Small intestine (tissue), 7 donors: ENCODE measurements at regions not wholly inside any gene's neighbourhood (a gene's known extent, or its start where the extent isn't known, plus 50 kb on each side); places are given as distances from the start of the nearest gene placed in this dataset.

Experiments used
- DNase-seq, 2 donors: peaks; one replicate each; pipeline versions ENCODE4 v3.0.0 to v3.0.0-alpha.2; 2013
- FAIRE-seq: peaks from 2 replicates; lab custom pipeline; 2012; peaks lifted over from hg19 to GRCh38; lab: Jason Lieb, UNC
- H3K27ac ChIP-seq, 3 donors: one replicate each; pipeline ENCODE4 v1.5.1; 2013; ENCODE audit warnings: low read length in 2 of 3, mild to moderate bottlenecking in 2 of 3, control low read depth in 1 of 3, inconsistent platforms in 1 of 3, low read depth in 1 of 3, moderate library complexity in 1 of 3
- H3K27me3 ChIP-seq, 3 donors: one replicate each; pipeline ENCODE4 v1.6.1; 2013; ENCODE audit warnings: low read length in 3 of 3, inconsistent platforms in 1 of 3; ENCODE audit not compliant: control insufficient read depth in 3 of 3, insufficient read depth in 3 of 3
- H3K36me3 ChIP-seq, 3 donors: one replicate each; pipeline ENCODE4 v1.6.1; 2013; ENCODE audit warnings: low read length in 3 of 3, inconsistent platforms in 1 of 3, low read depth in 1 of 3, mild to moderate bottlenecking in 1 of 3, moderate library complexity in 1 of 3; ENCODE audit not compliant: control insufficient read depth in 3 of 3, insufficient read depth in 2 of 3
- H3K4me1 ChIP-seq, 3 donors: one replicate each; pipeline ENCODE4 v1.6.1; 2013; ENCODE audit warnings: low read length in 2 of 3, inconsistent platforms in 1 of 3, low read depth in 1 of 3, mild to moderate bottlenecking in 1 of 3, moderate library complexity in 1 of 3; ENCODE audit not compliant: control insufficient read depth in 3 of 3, insufficient read depth in 2 of 3
- H3K4me3 ChIP-seq, 3 donors: one replicate each; pipeline ENCODE4 v1.5.1; 2013; ENCODE audit warnings: low read length in 3 of 3, control low read depth in 1 of 3, inconsistent platforms in 1 of 3, low read depth in 1 of 3, mild to moderate bottlenecking in 1 of 3, moderate library complexity in 1 of 3
- H3K9me3 ChIP-seq, 2 donors: one replicate each; pipeline ENCODE4 v1.6.1; 2013; ENCODE audit warnings: low read depth in 1 of 2, low read length in 1 of 2; ENCODE audit not compliant: control insufficient read depth in 2 of 2, insufficient read depth in 1 of 2
- WGBS, 3 donors: extraction: QIAGEN DNeasy Blood & Tissue Kit; methylation state at CpG; one replicate each; pipeline ENCODE4 v1.1.7; 2013; 5-methylcytosine and 5-hydroxymethylcytosine counted together
- donor health status: healthy with polysubstance abuse.
- donor health status: control.
- donor health status: control.
- donor health status: Bipolar disorder and iron deficiency.
- donor health status: healthy.

DNA sequence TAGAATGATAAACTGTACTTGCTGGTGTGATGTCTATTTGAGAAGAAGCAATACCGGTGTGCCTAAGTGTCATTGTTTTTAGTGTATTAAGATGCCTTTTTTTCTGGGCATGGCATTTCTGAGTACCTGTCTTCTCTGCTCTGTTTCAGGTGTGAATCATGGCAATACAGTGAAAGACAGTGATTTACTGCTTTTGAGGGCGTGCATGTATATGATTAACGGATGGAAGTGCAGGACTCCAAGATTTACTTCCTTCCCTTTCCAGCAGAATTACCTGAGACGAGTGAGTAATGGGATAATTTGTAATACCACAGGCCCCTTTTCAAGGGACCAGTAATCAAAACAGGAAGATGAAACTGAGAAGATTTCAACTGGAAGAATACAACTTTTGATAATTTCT is 315.8 kb downstream of the SOX4 start:
- Histone ChIP-seq H3K4me3 (no peak overlapping the region), H3K36me3 (no peaks in the 10 kb centered on the region), H3K9me3 (no peaks in the 10 kb centered on the region), H3K27me3 (no peaks in the 10 kb centered on the region), H3K4me1 (no peaks in the 10 kb centered on the region), H3K27ac (no peak overlapping the region)
- FAIRE-seq (no peak), DNase-seq (no peak)
- 66 to 83% (median 71%) methylated on average over 4 of the region's 4 CpGs for WGBS, 3 donors

DNA sequence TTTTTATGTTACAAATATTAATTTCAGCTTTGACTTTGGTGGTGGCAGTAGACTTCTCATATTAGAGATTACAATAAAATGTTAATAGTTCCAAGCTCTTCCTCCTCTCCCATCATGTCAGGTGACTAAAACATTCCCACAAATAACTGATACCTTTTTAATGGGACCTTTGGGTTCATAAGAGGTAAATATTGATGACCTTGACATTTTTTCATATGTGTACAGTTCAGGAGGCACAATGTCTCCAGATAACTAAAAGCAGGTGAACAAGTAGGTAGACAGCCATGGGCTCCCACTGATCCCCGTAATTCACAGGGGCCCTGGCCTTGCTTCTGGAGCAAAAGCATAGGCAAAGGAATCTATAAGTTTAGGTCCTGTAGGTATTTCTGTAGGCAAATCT is 317.7 kb downstream of the SOX4 start:
- H3K27me3 ChIP-seq, result no peaks in the 10 kb centered on the region
- H3K36me3 ChIP-seq, result no peaks in the 10 kb centered on the region
- H3K9me3 ChIP-seq, result no peaks in the 10 kb centered on the region
- no peaks in the 10 kb centered on the region for H3K4me1 ChIP-seq
- H3K27ac ChIP-seq, result no peak overlapping the region
- 59 to 84% (median 67%) methylated on average over 1 of the region's 1 CpG for WGBS, 3 donors
- FAIRE-seq (no peak), DNase-seq (no peak)
- no peak overlapping the region for H3K4me3 ChIP-seq

DNA sequence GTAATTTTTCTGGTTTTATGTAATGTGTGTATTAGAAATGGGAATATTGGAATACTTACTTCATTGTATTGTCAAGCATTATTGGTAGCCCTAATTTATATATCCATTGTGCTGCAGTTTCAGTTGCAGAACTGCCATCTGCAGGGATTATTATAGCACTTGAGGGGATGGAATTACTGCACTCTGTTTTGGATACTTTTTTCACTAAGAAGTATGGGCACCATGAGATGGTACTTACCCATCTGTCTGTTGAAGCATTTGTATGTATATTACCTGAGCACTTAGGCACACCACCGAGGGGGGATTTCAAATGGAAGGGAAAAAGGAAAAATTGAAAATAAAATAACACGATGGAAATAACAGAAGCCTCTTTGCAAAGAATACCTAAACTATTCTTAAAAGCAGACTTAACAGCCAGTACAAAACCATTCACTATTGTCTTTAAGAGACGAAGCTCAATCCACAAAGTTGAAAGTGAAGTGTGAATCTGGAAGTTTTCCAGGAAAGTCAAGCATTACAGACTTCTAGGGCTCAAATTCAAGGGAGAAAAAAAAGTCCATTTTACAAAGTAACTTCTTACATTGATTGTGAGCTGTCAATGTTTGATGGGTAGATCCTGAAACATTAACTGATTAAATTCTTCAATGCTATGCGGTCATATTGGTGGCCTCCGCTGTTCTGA is 318.7 kb downstream of the SOX4 start:
- H3K9me3 ChIP-seq, result no peaks in the 10 kb centered on the region
- DNase-seq (no peak), FAIRE-seq (no peak)
- no peaks in the 10 kb centered on the region for H3K36me3 ChIP-seq
- H3K4me3 ChIP-seq, result no peak overlapping the region
- no peaks in the 10 kb centered on the region for H3K4me1 ChIP-seq
- no peak overlapping the region for H3K27ac ChIP-seq
- H3K27me3 ChIP-seq, result no peaks in the 10 kb centered on the region
- 79 to 84% (median 80%) methylated on average over 5 of the region's 5 CpGs for WGBS, 3 donors

DNA sequence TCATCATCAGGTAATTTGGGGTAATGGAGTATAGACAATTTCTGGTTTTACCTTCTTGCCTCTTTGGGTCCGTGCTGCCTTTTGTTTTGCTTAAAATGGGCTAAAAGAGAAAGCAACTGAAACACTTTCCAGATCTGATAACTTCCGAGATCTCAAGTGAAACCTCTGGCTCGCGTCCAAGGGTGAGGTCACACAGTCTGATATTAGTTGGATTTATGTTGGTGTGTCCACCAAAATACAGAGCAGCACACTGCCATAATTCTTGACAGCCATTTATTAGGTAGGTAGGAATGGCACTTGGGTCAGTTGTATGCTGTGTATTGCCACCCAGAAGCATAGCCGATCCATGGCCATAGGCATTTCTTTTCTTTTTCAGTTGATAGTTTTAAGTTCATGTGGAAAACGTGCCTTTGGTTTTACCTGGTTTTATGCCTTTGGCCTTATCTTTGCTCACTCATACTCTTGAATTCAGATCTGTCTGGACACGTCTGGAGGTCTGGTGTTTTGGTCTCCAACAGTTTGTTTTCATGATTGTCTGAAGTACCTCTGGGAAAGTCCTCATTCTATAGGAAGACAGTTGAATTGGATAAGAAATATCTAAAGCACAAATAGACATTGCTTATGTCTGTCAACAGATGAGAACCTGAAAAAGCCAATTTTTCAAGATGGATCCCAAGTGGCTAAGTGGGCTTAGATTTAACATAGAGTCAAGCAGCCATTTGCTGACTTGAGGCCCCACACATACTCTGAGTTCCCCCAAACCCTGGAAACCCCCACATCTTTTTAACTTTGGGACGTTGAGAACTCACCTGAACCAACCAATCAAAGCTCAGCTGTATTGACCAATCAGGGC is 320.8 kb downstream of the SOX4 start:
- 19 to 32% (median 26%) methylated on average over 8 of the region's 8 CpGs for WGBS, 3 donors
- Histone ChIP-seq H3K9me3 (no peaks in the 10 kb centered on the region), H3K27ac (no peak overlapping the region), H3K27me3 (no peaks in the 10 kb centered on the region), H3K36me3 (peaks cover 0 to 3% (median 0%) of the 10 kb centered on the region in 3 donors), H3K4me1 (no peaks in the 10 kb centered on the region), H3K4me3 (peak overlapping the region in 1 of 3 donors; percentile 32)
- peak; percentile 42 to 65 for DNase-seq
- FAIRE-seq, result no peak

DNA sequence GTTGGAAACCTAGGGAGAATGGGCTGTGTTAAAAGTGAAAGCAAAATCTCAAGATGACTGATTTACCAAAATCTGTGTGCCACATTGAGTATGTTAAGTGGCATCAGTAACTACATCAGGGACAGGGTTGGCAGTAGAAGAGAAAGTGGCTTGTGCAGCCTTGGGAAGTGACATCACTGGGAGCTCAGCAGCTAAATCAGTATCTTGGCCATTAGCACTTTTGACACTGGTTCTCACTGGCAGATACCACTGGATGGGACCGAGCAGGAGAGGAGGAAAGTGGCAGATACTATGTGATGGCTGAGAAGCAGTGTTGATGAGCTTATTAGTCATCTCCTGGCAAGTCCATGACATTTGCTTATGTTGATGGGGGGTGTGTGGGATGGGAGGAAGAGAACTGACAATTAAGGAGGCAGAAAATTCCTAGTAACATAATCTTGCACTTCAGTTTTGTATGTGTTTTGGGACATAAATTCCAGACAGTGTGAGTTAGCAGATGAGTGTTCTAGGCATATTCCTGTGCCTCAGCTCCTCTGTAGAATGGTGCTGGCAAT is 322.2 kb downstream of the SOX4 start:
- peak overlapping the region in 1 of 3 donors; percentile 53 for H3K27ac ChIP-seq
- H3K4me3 ChIP-seq, result no peak overlapping the region
- no peaks in the 10 kb centered on the region for H3K9me3 ChIP-seq
- peaks cover 0 to 3% (median 0%) of the 10 kb centered on the region in 3 donors for H3K36me3 ChIP-seq
- no peaks in the 10 kb centered on the region for H3K4me1 ChIP-seq
- H3K27me3 ChIP-seq, result no peaks in the 10 kb centered on the region
- DNase-seq (no peak), FAIRE-seq (no peak)
- whole genome bisulfite sequencing, 3 donors, result 60 to 88% (median 86%) methylated on average over 1 of the region's 1 CpG

DNA sequence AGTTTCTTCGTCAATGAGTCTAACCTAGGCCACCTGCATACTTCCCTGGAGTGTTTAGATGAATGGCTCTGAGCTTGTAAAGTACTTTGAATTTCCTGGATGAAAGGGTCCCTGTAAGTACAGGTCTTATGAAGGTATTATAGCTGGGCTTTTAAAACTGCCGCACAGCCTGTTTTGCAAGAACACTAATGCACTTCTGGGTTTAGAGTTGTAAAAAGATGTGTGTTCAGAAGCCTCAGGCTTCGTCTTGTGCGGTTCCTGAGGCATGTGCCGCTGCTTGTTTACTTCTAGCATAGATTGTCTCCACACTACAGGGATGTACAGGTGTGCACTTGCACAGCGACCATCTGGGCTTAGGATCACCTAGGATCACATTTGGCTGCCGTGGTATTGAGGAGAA is 324.5 kb downstream of the SOX4 start:
- Histone ChIP-seq H3K4me1 (no peaks in the 10 kb centered on the region), H3K9me3 (no peaks in the 10 kb centered on the region), H3K4me3 (no peak overlapping the region), H3K27me3 (no peaks in the 10 kb centered on the region), H3K36me3 (peaks cover 0 to 3% (median 0%) of the 10 kb centered on the region in 3 donors), H3K27ac (no peak overlapping the region)
- 82 to 90% (median 85%) methylated on average over 7 of the region's 7 CpGs for WGBS, 3 donors
- peak in 1 of 2 donors; percentile 15 for DNase-seq
- FAIRE-seq, result no peak

DNA sequence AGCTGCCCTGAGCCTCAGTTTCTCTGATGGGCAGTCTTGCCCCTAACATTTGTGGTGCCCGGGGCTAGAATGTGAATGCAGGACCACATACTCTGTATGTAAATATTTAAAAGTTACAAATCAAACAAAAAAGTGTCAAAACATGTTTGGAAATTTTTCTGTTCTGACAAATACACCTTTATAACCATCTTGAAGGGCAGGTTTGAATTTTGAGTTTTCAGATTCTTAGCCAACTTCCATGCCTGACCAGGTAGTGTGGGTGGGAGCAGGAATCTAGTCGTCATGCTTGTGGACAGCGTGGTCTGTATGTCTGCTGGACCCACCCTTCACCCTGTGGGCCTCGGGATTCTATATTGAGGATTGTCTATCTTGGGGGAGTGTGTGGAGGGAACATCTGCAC is 325.1 kb downstream of the SOX4 start:
- WGBS, 3 donors, result 77 to 91% (median 86%) methylated on average over 4 of the region's 4 CpGs
- H3K4me1 ChIP-seq, result no peaks in the 10 kb centered on the region
- no peaks in the 10 kb centered on the region for H3K9me3 ChIP-seq
- H3K4me3 ChIP-seq, result no peak overlapping the region
- H3K36me3 ChIP-seq, result peaks cover 0 to 3% (median 0%) of the 10 kb centered on the region in 3 donors
- no peaks in the 10 kb centered on the region for H3K27me3 ChIP-seq
- H3K27ac ChIP-seq, result no peak overlapping the region
- FAIRE-seq (no peak), DNase-seq (no peak)

DNA sequence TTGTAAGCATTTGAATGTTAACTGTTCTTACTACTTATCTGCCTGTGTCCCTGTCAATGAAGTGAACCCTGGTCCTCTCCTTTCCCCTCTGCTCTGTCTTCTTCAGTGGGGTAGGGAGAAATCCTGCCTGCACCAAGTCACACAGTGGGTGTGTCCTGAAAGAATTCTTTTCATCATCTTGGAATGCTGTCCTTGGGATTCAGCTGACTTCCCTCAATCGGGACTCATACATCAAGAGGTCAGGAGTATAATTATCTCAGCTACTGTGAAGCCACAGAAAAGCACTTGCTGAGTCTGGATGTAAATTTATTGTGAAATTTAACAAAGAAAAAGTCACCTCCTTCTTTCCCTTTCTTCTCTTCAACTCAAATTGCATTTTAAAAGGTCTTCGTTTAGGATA is 328.5 kb downstream of the SOX4 start:
- Histone ChIP-seq H3K4me3 (no peak overlapping the region), H3K9me3 (no peaks in the 10 kb centered on the region), H3K27me3 (no peaks in the 10 kb centered on the region), H3K36me3 (peaks cover 0 to 3% (median 0%) of the 10 kb centered on the region in 3 donors), H3K27ac (no peak overlapping the region), H3K4me1 (no peaks in the 10 kb centered on the region)
- no peak for FAIRE-seq
- WGBS, 3 donors, result 61 to 71% (median 61%) methylated on average over 2 of the region's 2 CpGs
- DNase-seq, result peak in 1 of 2 donors; percentile 29
